ENCODE measurements at regions not wholly inside any gene's neighbourhood (a gene's known extent, or its start where the extent isn't known, plus 50 kb on each side); places are given as distances from the start of the nearest gene placed in this dataset.

DNA sequence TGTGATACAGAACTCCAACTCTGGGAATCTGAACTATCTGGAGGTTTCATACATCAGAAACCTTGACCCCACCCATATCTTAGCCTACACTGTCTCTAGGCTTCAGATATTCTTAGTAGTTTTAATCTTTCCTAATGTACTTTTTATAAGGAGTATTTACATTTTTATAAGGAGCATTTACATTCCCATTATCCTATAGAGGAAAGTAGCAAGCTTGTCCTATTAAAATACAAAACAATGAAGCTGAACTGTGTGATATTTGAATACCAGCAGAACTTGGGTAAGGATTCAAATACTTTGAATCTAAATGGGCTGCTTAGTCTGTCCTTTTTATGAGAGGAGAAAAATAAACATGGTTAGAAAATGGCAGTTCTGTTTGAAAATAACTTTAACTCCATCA lies 247.4 kb downstream of the FMR1NB start:
- no peak overlapping the region for H3K4me3 ChIP-seq
- TF ChIP-seq POLR2AphosphoS5 (IDR thresholded peaks at IDR 0.05): no peak
- TF ChIP-seq, protein P1, sequence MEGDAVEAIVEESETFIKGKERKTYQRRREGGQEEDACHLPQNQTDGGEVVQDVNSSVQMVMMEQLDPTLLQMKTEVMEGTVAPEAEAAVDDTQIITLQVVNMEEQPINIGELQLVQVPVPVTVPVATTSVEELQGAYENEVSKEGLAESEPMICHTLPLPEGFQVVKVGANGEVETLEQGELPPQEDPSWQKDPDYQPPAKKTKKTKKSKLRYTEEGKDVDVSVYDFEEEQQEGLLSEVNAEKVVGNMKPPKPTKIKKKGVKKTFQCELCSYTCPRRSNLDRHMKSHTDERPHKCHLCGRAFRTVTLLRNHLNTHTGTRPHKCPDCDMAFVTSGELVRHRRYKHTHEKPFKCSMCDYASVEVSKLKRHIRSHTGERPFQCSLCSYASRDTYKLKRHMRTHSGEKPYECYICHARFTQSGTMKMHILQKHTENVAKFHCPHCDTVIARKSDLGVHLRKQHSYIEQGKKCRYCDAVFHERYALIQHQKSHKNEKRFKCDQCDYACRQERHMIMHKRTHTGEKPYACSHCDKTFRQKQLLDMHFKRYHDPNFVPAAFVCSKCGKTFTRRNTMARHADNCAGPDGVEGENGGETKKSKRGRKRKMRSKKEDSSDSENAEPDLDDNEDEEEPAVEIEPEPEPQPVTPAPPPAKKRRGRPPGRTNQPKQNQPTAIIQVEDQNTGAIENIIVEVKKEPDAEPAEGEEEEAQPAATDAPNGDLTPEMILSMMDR (IDR thresholded peaks at IDR 0.05): no peak
- TF ChIP-seq POLR2A (IDR thresholded peaks at IDR 0.05): no peak
- no peak overlapping the region for H3K27ac ChIP-seq
- DNase-seq (ENCODE audit: low spot score): no peak
- no peaks in the 10 kb centered on the region for H3K9me3 ChIP-seq
- intact Hi-C loops (cut with DNase I): no loop called here
- no peaks in the 10 kb centered on the region for H3K4me1 ChIP-seq (replicated peaks)
- H3K27me3 ChIP-seq (replicated peaks; ENCODE audit: insufficient read depth): no peaks in the 10 kb centered on the region
- H3K36me3 ChIP-seq: no peaks in the 10 kb centered on the region

DNA sequence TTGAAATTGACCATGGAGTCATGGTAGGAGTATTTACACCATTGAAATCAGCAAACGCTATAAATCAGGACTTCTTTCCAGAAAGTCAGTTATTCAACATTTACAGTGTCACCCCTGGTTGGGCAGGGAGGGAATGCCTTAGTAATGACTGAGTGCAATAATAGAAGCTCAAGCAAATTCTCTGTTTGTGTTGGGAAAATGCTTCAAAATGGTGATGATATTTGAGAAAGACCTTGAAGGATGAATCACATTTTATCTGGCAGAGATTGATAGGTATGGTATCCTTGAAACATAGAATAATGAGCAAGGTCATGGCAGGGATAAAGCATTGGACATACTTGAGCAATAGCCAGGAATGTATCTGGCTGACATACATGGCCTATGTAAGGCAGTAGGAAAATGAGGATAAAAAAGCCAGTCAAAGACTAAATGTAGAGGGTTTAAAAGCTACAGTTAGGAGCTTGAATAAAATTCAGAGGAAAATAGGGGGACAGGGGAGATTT lies 248.7 kb downstream of the FMR1NB start:
- Histone ChIP-seq H3K4me1 (replicated peaks) (no peaks in the 10 kb centered on the region), H3K27ac (no peak overlapping the region), H3K27me3 (replicated peaks; ENCODE audit: insufficient read depth) (no peaks in the 10 kb centered on the region), H3K9me3 (no peaks in the 10 kb centered on the region), H3K36me3 (no peaks in the 10 kb centered on the region), H3K4me3 (no peak overlapping the region)
- WGBS: 85% methylated on average over 1 of the region's 1 CpG
- TF ChIP-seq POLR2A (IDR thresholded peaks at IDR 0.05) (no peak), POLR2AphosphoS5 (IDR thresholded peaks at IDR 0.05) (no peak)
- TF ChIP-seq, protein P1 (IDR thresholded peaks at IDR 0.05): no peak
- DNase-seq (ENCODE audit: low spot score): no peak
- intact Hi-C loops (cut with DNase I): no loop called here

DNA sequence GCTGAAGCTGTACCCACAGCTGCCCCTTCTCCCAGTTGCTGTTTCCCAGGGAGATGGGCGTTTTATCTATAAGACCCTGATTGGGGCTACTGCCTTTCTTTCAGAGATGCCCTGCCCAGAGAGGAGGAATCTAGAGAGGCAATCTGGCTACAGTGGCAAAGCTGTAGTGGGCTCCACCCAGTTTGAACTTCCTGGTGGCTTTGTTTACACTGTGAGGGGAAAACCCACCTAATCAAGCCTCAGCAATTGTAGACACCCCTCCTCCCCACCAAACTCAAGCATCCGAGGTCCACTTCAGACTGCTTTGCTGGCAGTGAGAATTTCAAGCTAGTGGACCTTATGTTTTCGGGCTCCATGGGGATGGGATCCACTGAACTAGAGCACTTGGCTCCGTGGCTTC lies 240.4 kb upstream of the AFF2 start:
- no peaks in the 10 kb centered on the region for H3K9me3 ChIP-seq
- H3K27me3 ChIP-seq (replicated peaks; ENCODE audit: insufficient read depth): no peaks in the 10 kb centered on the region
- DNase-seq (ENCODE audit: low spot score): no peak
- H3K4me1 ChIP-seq (replicated peaks): no peaks in the 10 kb centered on the region
- 75% methylated on average over 4 of the region's 4 CpGs for WGBS
- no peak overlapping the region for H3K27ac ChIP-seq
- intact Hi-C loops (cut with DNase I): no loop called here
- H3K36me3 ChIP-seq: no peaks in the 10 kb centered on the region
- TF ChIP-seq POLR2AphosphoS5 (IDR thresholded peaks at IDR 0.05) (no peak), POLR2A (IDR thresholded peaks at IDR 0.05) (no peak)
- TF ChIP-seq, protein P1 (IDR thresholded peaks at IDR 0.05): no peak
- H3K4me3 ChIP-seq: no peak overlapping the region

DNA sequence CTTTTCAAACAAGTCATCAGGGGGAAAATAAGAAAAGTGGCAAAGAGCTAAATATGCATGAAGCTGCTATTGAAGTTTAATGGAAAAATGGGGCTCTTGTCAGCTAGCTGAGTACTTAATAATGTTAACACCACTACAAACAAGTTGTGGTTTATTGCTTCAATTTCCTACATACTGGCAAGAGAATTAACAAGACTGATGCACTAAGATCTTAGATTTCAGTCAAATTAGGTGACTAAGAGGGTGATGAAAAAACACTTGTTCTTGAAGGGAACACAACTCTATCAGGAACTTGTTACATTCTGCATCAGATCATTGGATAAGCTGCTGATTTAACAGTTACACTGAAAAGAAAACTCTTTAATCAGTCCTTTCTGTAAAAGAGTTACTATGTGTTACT lies 234.6 kb upstream of the AFF2 start:
- H3K36me3 ChIP-seq: no peaks in the 10 kb centered on the region
- no peak overlapping the region for H3K4me3 ChIP-seq
- no peaks in the 10 kb centered on the region for H3K9me3 ChIP-seq
- TF ChIP-seq, protein P1 (IDR thresholded peaks at IDR 0.05): no peak
- TF ChIP-seq POLR2AphosphoS5 (IDR thresholded peaks at IDR 0.05): no peak
- no peak for TF ChIP-seq POLR2A (IDR thresholded peaks at IDR 0.05)
- no peaks in the 10 kb centered on the region for H3K4me1 ChIP-seq (replicated peaks)
- no peak overlapping the region for H3K27ac ChIP-seq
- no peak for DNase-seq (ENCODE audit: low spot score)
- no peaks in the 10 kb centered on the region for H3K27me3 ChIP-seq (replicated peaks; ENCODE audit: insufficient read depth)
- intact Hi-C loops (cut with DNase I): no loop called here

DNA sequence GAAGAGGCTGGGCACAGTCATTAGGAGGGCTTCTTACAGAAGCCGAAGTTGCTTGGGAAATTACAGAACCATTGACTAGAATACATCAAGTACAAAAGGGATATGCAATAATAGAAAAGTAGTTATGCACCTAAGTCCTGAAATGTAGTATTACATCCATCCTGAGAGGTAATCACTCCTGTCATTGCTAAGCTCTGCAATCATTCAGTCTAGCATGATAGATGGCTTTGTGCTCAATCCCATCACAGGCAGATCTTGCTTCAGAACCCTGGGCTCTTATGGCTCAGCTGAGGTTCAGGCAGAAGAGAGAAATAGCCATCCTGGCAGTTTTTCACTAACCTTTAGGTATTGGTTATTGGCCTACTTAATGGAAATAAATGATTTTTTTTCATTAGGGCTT lies 231.7 kb upstream of the AFF2 start:
- H3K36me3 ChIP-seq: no peaks in the 10 kb centered on the region
- H3K27ac ChIP-seq: no peak overlapping the region
- no peak for DNase-seq (ENCODE audit: low spot score)
- no peak overlapping the region for H3K4me3 ChIP-seq
- no peaks in the 10 kb centered on the region for H3K4me1 ChIP-seq (replicated peaks)
- no peaks in the 10 kb centered on the region for H3K27me3 ChIP-seq (replicated peaks; ENCODE audit: insufficient read depth)
- TF ChIP-seq POLR2AphosphoS5 (IDR thresholded peaks at IDR 0.05) (no peak), POLR2A (IDR thresholded peaks at IDR 0.05) (no peak)
- TF ChIP-seq, protein P1 (IDR thresholded peaks at IDR 0.05): no peak
- WGBS: 100% methylated on average over 1 of the region's 1 CpG
- intact Hi-C loops (cut with DNase I): no loop called here
- H3K9me3 ChIP-seq: no peaks in the 10 kb centered on the region
